Stimulated activated CD8-positive, alpha-beta memory T cell treated with anti-CD3 and anti-CD28 coated beads, Interleukin-15, amount 100 ng/mL, for 4 hours (primary cell): ENCODE measurements at regions not wholly inside any gene's neighbourhood (a gene's known extent, or its start where the extent isn't known, plus 50 kb on each side); places are given as distances from the start of the nearest gene placed in this dataset.
"Not testable (repeated sequence)": the region's sequence is repeated elsewhere in the genome, so short reads cannot be mapped to it uniquely, and the experiment has no call there.

Experiments used
- DNase-seq, 2 donors: peaks; one replicate each; pipeline ENCODE4 v3.0.0-alpha.2; 2020; ENCODE audit warnings: low read depth in 2 of 2

GRCh38 chr20:29763821-29764511 is 1493.5 kb upstream of the DEFB115 start:
- DNase-seq, result no peak

- not testable (repeated sequence) for DNase-seq
Measured at GRCh38 chr20:29764922-29765610, 1492.4 kb upstream of the DEFB115 start.

GRCh38 chr20:29778033-29778432 is 1479.4 kb upstream of the DEFB115 start:
- not testable (repeated sequence) for DNase-seq

GRCh38 chr20:29781217-29781616 is 1476.2 kb upstream of the DEFB115 start:
- not testable (repeated sequence) for DNase-seq

- not testable (repeated sequence) for DNase-seq
Measured at GRCh38 chr20:29781891-29782290, 1475.6 kb upstream of the DEFB115 start.

- not testable (repeated sequence) for DNase-seq
Measured at GRCh38 chr20:29787456-29787855, 1470.0 kb upstream of the DEFB115 start.

- DNase-seq, result no peak
Measured at GRCh38 chr20:29790510-29790909, 1467.0 kb upstream of the DEFB115 start.

GRCh38 chr20:29831508-29831907 is 1426.0 kb upstream of the DEFB115 start:
- DNase-seq, result not testable (repeated sequence)

GRCh38 chr20:29868014-29868413 is 1389.5 kb upstream of the DEFB115 start:
- not testable (repeated sequence) for DNase-seq

- not testable (repeated sequence) for DNase-seq
Measured at GRCh38 chr20:29868688-29869087, 1388.8 kb upstream of the DEFB115 start.

GRCh38 chr20:29871816-29872215 is 1385.6 kb upstream of the DEFB115 start:
- DNase-seq, result not testable (repeated sequence)

- DNase-seq, result no peak
Measured at GRCh38 chr20:29873946-29874345, 1383.5 kb upstream of the DEFB115 start.

- no peak for DNase-seq
Measured at GRCh38 chr20:29874476-29875202, 1382.8 kb upstream of the DEFB115 start.

GRCh38 chr20:29875321-29876083 is 1382.0 kb upstream of the DEFB115 start:
- DNase-seq, result not testable (repeated sequence)

- not testable (repeated sequence) for DNase-seq
Measured at GRCh38 chr20:29876084-29876910, 1381.2 kb upstream of the DEFB115 start.

GRCh38 chr20:29876911-29877285 is 1380.6 kb upstream of the DEFB115 start:
- DNase-seq, result no peak

- DNase-seq, result not testable (repeated sequence)
Measured at GRCh38 chr20:29877411-29878280, 1379.8 kb upstream of the DEFB115 start.

GRCh38 chr20:29878281-29878741 is 1379.2 kb upstream of the DEFB115 start:
- no peak for DNase-seq

- DNase-seq, result no peak
Measured at GRCh38 chr20:29878777-29879442, 1378.6 kb upstream of the DEFB115 start.
